ENCODE measurements at regions not wholly inside any gene's neighbourhood (a gene's known extent, or its start where the extent isn't known, plus 50 kb on each side); places are given as distances from the start of the nearest gene placed in this dataset.
"Not testable (repeated sequence)": the region's sequence is repeated elsewhere in the genome, so short reads cannot be mapped to it uniquely, and the experiment has no call there.

GRCh38 chr5:126002222-126002897, 420.8 kb upstream of the GRAMD2B start:
- no peak for DNase-seq

GRCh38 chr5:126003309-126003708, 419.9 kb upstream of the GRAMD2B start:
- DNase-seq = no peak

- DNase-seq = no peak
Observed at GRCh38 chr5:126004636-126005035, 418.6 kb upstream of the GRAMD2B start.

- no peak for DNase-seq
Observed at GRCh38 chr5:126007841-126008240, 415.4 kb upstream of the GRAMD2B start.

GRCh38 chr5:126009566-126009965, 413.6 kb upstream of the GRAMD2B start:
- DNase-seq = no peak

- DNase-seq = not testable (repeated sequence)
Observed at GRCh38 chr5:126011526-126011925, 411.7 kb upstream of the GRAMD2B start.

- no peak for DNase-seq
Observed at GRCh38 chr5:126014676-126015075, 408.5 kb upstream of the GRAMD2B start.

GRCh38 chr5:126015235-126016181, 407.7 kb upstream of the GRAMD2B start:
- no peak for DNase-seq

- no peak for DNase-seq
Observed at GRCh38 chr5:126016256-126016655, 407.0 kb upstream of the GRAMD2B start.

GRCh38 chr5:126017096-126017495, 406.1 kb upstream of the GRAMD2B start:
- no peak for DNase-seq

- DNase-seq = no peak
Observed at GRCh38 chr5:126020770-126021169, 402.4 kb upstream of the GRAMD2B start.

GRCh38 chr5:126023994-126024441, 399.2 kb upstream of the GRAMD2B start:
- no peak for DNase-seq

GRCh38 chr5:126027149-126027548, 396.1 kb upstream of the GRAMD2B start:
- DNase-seq = no peak

GRCh38 chr5:126027652-126028051, 395.6 kb upstream of the GRAMD2B start:
- no peak for DNase-seq

GRCh38 chr5:126028336-126028735, 394.9 kb upstream of the GRAMD2B start:
- DNase-seq = no peak

- DNase-seq = not testable (repeated sequence)
Observed at GRCh38 chr5:126029282-126029681, 393.9 kb upstream of the GRAMD2B start.

GRCh38 chr5:126030698-126031097, 392.5 kb upstream of the GRAMD2B start:
- no peak for DNase-seq

GRCh38 chr5:126031989-126032716, 391.1 kb upstream of the GRAMD2B start:
- no peak for DNase-seq

- no peak for DNase-seq
Observed at GRCh38 chr5:126043688-126044087, 379.5 kb upstream of the GRAMD2B start.

GRCh38 chr5:126044111-126044668, 379.0 kb upstream of the GRAMD2B start:
- no peak for DNase-seq

GRCh38 chr5:126044931-126045565, 378.2 kb upstream of the GRAMD2B start:
- DNase-seq = no peak

GRCh38 chr5:126046318-126046717, 376.9 kb upstream of the GRAMD2B start:
- DNase-seq = no peak
